ENCODE measurements at regions not wholly inside any gene's neighbourhood (a gene's known extent, or its start where the extent isn't known, plus 50 kb on each side); places are given as distances from the start of the nearest gene placed in this dataset.
"Not testable (repeated sequence)": the region's sequence is repeated elsewhere in the genome, so short reads cannot be mapped to it uniquely, and the experiment has no call there.

GRCh38 chr4:184277010-184277409 lies 59.3 kb upstream of the ENPP6 start:
- H3K14ac ChIP-seq (ENCODE audit: insufficient read depth, low read length); H3K9me3 ChIP-seq (ENCODE audit: control insufficient read depth, low read depth, low read length); H3T11ph ChIP-seq (ENCODE audit: low read length); H3K27me3 ChIP-seq (ENCODE audit: insufficient read depth, low read length); H3K56ac ChIP-seq (ENCODE audit: insufficient read length, low read depth, low read length); H4K8ac ChIP-seq (replicated peaks; ENCODE audit: insufficient read length, low read depth, low read length); H2BK5ac ChIP-seq (ENCODE audit: insufficient read length, low read length); H3K4me1 ChIP-seq (ENCODE audit: insufficient read depth, low read length); H3K27ac ChIP-seq (ENCODE audit: insufficient read length, low read depth, low read length); H3K23ac ChIP-seq (ENCODE audit: insufficient read length, low read depth, low read length); H3K4me1 Mint-ChIP-seq; H2BK120ac ChIP-seq (ENCODE audit: low read depth, low read length, poor library complexity, severe bottlenecking); H4K20me1 ChIP-seq (ENCODE audit: control insufficient read depth, insufficient read depth, insufficient read length); H4K91ac ChIP-seq (ENCODE audit: insufficient read length, low read depth, low read length); H3K27ac Mint-ChIP-seq; H3K4ac ChIP-seq (ENCODE audit: low read depth, low read length); H2AFZ ChIP-seq (ENCODE audit: low read length); H3K23me2 ChIP-seq (ENCODE audit: insufficient read length, low read depth, low read length, poor library complexity, severe bottlenecking); H3K79me1 ChIP-seq (ENCODE audit: insufficient read depth, low read depth, low read length, poor library complexity, severe bottlenecking); H3K18ac ChIP-seq (ENCODE audit: insufficient read length, low read depth, low read length); H3K4me3 Mint-ChIP-seq; H2BK15ac ChIP-seq (ENCODE audit: low read depth, low read length); H4K5ac ChIP-seq (ENCODE audit: insufficient read length, low read depth, low read length); H3K4me2 ChIP-seq (ENCODE audit: insufficient read depth, insufficient read length, low read length); H3K9ac ChIP-seq (ENCODE audit: extremely low read depth, insufficient read length, low read length); H3K27me3 Mint-ChIP-seq (ENCODE audit: low read depth); H2AK5ac ChIP-seq (ENCODE audit: insufficient read length, low read length); H3K79me2 ChIP-seq (ENCODE audit: insufficient read depth, low read length); H2BK20ac ChIP-seq (ENCODE audit: low read depth, low read length, poor library complexity, severe bottlenecking); H2BK12ac ChIP-seq (ENCODE audit: insufficient read length, low read depth, low read length): not testable (repeated sequence)
- Mint-ChIP-seq H3K9me3 (peaks cover 29 to 30% of the 10 kb centered on the region in 2 experiments), H3K36me3 (ENCODE audit: insufficient read depth in 1 of 3, low read depth in 3 of 3) (peaks cover 9 to 26% (median 14%) of the 10 kb centered on the region in 3 experiments)
- WGBS (ENCODE audit: extremely low coverage, insufficient read length, low lambda C conversion rate), result no CpG with 5 or more reads among the region's 3 CpGs
- DNase-seq, result peak; percentile 9

DNA sequence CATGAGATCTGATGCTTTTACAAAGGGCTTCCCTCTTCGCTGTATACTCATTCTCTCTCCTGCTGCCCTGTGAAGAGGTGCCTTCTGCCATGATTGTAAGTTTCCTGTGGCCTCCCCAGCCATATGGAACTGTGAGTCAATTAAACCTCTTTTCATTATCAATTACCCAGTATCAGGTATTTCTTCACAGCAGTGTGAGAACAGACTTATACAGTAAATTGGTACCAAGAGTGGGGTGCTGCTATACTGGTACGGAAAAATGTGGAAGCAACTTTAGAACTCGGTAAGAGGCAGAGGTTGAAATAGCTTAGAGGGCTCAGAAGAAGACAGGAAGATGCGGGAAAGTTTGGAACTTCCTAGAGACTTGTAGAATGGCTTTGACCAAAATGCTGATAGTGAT lies 58.7 kb upstream of the ENPP6 start:
- not testable (repeated sequence) for H2BK120ac ChIP-seq (ENCODE audit: low read depth, low read length, poor library complexity, severe bottlenecking); H3T11ph ChIP-seq (ENCODE audit: low read length); H3K27ac Mint-ChIP-seq; H2BK5ac ChIP-seq (ENCODE audit: insufficient read length, low read length); H3K23me2 ChIP-seq (ENCODE audit: insufficient read length, low read depth, low read length, poor library complexity, severe bottlenecking); H3K56ac ChIP-seq (ENCODE audit: insufficient read length, low read depth, low read length); H3K79me2 ChIP-seq (ENCODE audit: insufficient read depth, low read length); H3K79me1 ChIP-seq (ENCODE audit: insufficient read depth, low read depth, low read length, poor library complexity, severe bottlenecking); H3K4me1 ChIP-seq (ENCODE audit: insufficient read depth, low read length); H4K5ac ChIP-seq (ENCODE audit: insufficient read length, low read depth, low read length); H2BK15ac ChIP-seq (ENCODE audit: low read depth, low read length); H3K9me3 ChIP-seq (ENCODE audit: control insufficient read depth, low read depth, low read length); H2AK5ac ChIP-seq (ENCODE audit: insufficient read length, low read length); H3K27ac ChIP-seq (ENCODE audit: insufficient read length, low read depth, low read length); H3K27me3 Mint-ChIP-seq (ENCODE audit: low read depth); H3K4me2 ChIP-seq (ENCODE audit: insufficient read depth, insufficient read length, low read length); H3K18ac ChIP-seq (ENCODE audit: insufficient read length, low read depth, low read length); H3K27me3 ChIP-seq (ENCODE audit: insufficient read depth, low read length); H4K20me1 ChIP-seq (ENCODE audit: control insufficient read depth, insufficient read depth, insufficient read length); H2AFZ ChIP-seq (ENCODE audit: low read length); H3K4me3 Mint-ChIP-seq; H3K4me1 Mint-ChIP-seq; H3K14ac ChIP-seq (ENCODE audit: insufficient read depth, low read length); H2BK12ac ChIP-seq (ENCODE audit: insufficient read length, low read depth, low read length); H4K91ac ChIP-seq (ENCODE audit: insufficient read length, low read depth, low read length); H3K4ac ChIP-seq (ENCODE audit: low read depth, low read length); H2BK20ac ChIP-seq (ENCODE audit: low read depth, low read length, poor library complexity, severe bottlenecking); H3K23ac ChIP-seq (ENCODE audit: insufficient read length, low read depth, low read length); H4K8ac ChIP-seq (replicated peaks; ENCODE audit: insufficient read length, low read depth, low read length); H3K9ac ChIP-seq (ENCODE audit: extremely low read depth, insufficient read length, low read length)
- peaks cover 29 to 30% of the 10 kb centered on the region in 2 experiments for H3K9me3 Mint-ChIP-seq
- no CpG with 5 or more reads among the region's 4 CpGs for WGBS (ENCODE audit: extremely low coverage, insufficient read length, low lambda C conversion rate)
- peaks cover 9 to 26% (median 14%) of the 10 kb centered on the region in 3 experiments for H3K36me3 Mint-ChIP-seq (ENCODE audit: insufficient read depth in 1 of 3, low read depth in 3 of 3)
- DNase-seq, result peak; percentile 1
